Heart right ventricle (tissue), 16 donors: ENCODE measurements at regions not wholly inside any gene's neighbourhood (a gene's known extent, or its start where the extent isn't known, plus 50 kb on each side); places are given as distances from the start of the nearest gene placed in this dataset.

Experiments
- ATAC-seq, 8 donors: fragments of 200-7000 bp; cut with Tn5 transposase; one replicate each; pipeline ENCODE4 v1.9.1; 2020; ENCODE audit warnings: mild to moderate bottlenecking in 8 of 8, moderate library complexity in 8 of 8, moderate number of reproducible peaks in 1 of 8
- DNase-seq, 2 donors: peaks; one replicate each; pipeline ENCODE4 v3.0.0-alpha.2; 2020
- H3K27ac ChIP-seq, 10 donors: fragments of 200-600 bp; sonication (generic) in 2 of 10; one replicate each; pipeline versions ENCODE4 v1.5.0 to v1.8.0; 2020 to 2022; ENCODE audit warnings: mild to moderate bottlenecking in 3 of 10
- H3K27me3 ChIP-seq, 7 donors: fragments of 200-600 bp; one replicate each; pipeline ENCODE4 v1.8.0; 2021 to 2022; ENCODE audit warnings: mild to moderate bottlenecking in 2 of 7
- H3K36me3 ChIP-seq, 9 donors: fragments of 200-600 bp; sonication (generic) in 1 of 9; one replicate each; pipeline versions ENCODE4 v1.5.0 to v1.8.0; 2020 to 2022; ENCODE audit warnings: mild to moderate bottlenecking in 2 of 9
- H3K4me1 ChIP-seq, 9 donors: fragments of 200-600 bp; sonication (generic) in 1 of 9; one replicate each; pipeline versions ENCODE4 v1.5.0 to v1.8.0; 2020 to 2022; ENCODE audit warnings: mild to moderate bottlenecking in 4 of 9
- H3K4me3 ChIP-seq, 10 donors: fragments of 200-600 bp; sonication (generic) in 2 of 10; one replicate each; pipeline versions ENCODE4 v1.5.0 to v1.8.0; 2020 to 2022; ENCODE audit warnings: mild to moderate bottlenecking in 7 of 10, moderate library complexity in 2 of 10
- H3K9me3 ChIP-seq, 11 donors: fragments of 200-600 bp in 10 of 11; sonication (generic) in 2 of 11; one replicate each; pipeline versions ENCODE4 v1.5.0 to v1.8.0; 2013 to 2022; ENCODE audit warnings: mild to moderate bottlenecking in 2 of 11, control low read depth in 1 of 11, moderate library complexity in 1 of 11
- CTCF ChIP-seq, 9 donors: fragments of 200-600 bp; sonication (generic) in 2 of 9; IDR thresholded peaks; one replicate each; pipeline versions ENCODE4 v1.5.0 to v1.8.0; 2021 to 2022; ENCODE audit warnings: antibody characterized with exemption in 9 of 9, mild to moderate bottlenecking in 5 of 9, moderate library complexity in 1 of 9
- WGBS, 2 donors: extraction: QIAGEN DNeasy Blood & Tissue Kit; methylation state at CpG; one replicate each; pipeline ENCODE4 v1.1.7; 2013; ENCODE audit warnings: inconsistent platforms in 1 of 2; 5-methylcytosine and 5-hydroxymethylcytosine counted together
- intact Hi-C, 10 donors: fragments of 100-400 bp; cut with DNase I; formaldehyde crosslinking; loops; one replicate each; pipeline versions ENCODE4 v1.11.1 to v1.14.2; 2022
- donor health status: Arrhythmogenic right ventricular cardiomyopathy.
- donor health status: ischemic (EF 13 %, LVEDD 7.1; RV severe dilation, severe dysfunction).
- donor health status: healthy with polysubstance abuse.
- donor health status: DM: no; HTN: yes; CAD: no.
- donor health status: DM: no; HTN: no; CAD: no.
- donor health status: ischemic (EF 25% LVEDD 6.9; RV normal size, moderate dysfunction).
- donor health status: ischemic (EF 25% LVEDD 5.7; RV mildly dilated, moderate dysfunction).
- donor health status: healthy.
- donor health status: DM: yes; HTN: yes; CAD: no.
- donor health status: Ischemic cardiomyopathy.
- donor health status: ischemic (EF 35%, LVEDD 5.7; RV mildly dilated, moderate dysfunction).
- donor health status: nonischemic (EF 11% LVEDD 7.7; RV severe dilation, severe dysfunction).
- donor health status: DM: yes; HTN: yes; CAD: no.
- donor health status: PGD.
- donor health status: ischemic (EF 29% LVEDD 5.4; RV normal size, mild dysfunction).
- donor health status: nonischemic (EF 23%, LVEDD 6.1; RV moderate dilation, normal function).

- WGBS, 2 donors, result 91 to 93% methylated on average over 8 of the region's 8 CpGs
- ATAC-seq (no peak), DNase-seq (no peak)
- intact Hi-C loops, result no loop called here
- Histone ChIP-seq H3K36me3 (no peaks in the 10 kb centered on the region), H3K4me1 (peaks cover 0 to 7% (median 0%) of the 10 kb centered on the region in 9 donors), H3K4me3 (no peak overlapping the region), H3K27me3 (no peaks in the 10 kb centered on the region), H3K9me3 (no peaks in the 10 kb centered on the region), H3K27ac (no peak overlapping the region)
- TF ChIP-seq CTCF (IDR thresholded peaks at IDR 0.05), result no peak
Observed at GRCh38 chr7:116148626-116149025, 61.7 kb upstream of the TES start.

DNA sequence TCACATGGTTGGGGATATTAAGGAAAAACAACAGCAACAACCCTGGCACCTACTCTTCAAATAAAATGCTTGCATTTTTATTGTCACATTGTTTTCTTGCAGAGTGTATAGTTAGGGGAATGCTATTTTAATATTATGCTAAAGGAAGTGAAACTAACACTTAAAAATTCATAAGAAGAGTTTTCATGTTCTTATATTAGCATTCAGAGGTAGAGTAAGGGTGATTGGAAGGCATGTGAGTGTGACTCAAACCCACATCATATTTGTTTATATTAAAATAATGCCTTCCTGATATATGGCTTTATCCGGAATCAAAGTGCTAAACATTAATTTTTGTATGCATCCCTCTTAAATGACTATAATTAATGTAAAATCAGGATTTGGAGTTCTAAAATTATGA, 59.8 kb upstream of the TES start:
- WGBS, 2 donors, result 82 to 86% methylated on average over 1 of the region's 1 CpG
- Histone ChIP-seq H3K27ac (no peak overlapping the region), H3K27me3 (no peaks in the 10 kb centered on the region), H3K4me3 (no peak overlapping the region), H3K36me3 (no peaks in the 10 kb centered on the region), H3K9me3 (no peaks in the 10 kb centered on the region), H3K4me1 (peaks cover 0 to 7% (median 0%) of the 10 kb centered on the region in 9 donors)
- intact Hi-C loops, result no loop called here
- ATAC-seq (no peak), DNase-seq (no peak)
- TF ChIP-seq CTCF (IDR thresholded peaks at IDR 0.05), result no peak

- no peak for TF ChIP-seq CTCF (IDR thresholded peaks at IDR 0.05)
- ATAC-seq (no peak), DNase-seq (no peak)
- Histone ChIP-seq H3K9me3 (no peaks in the 10 kb centered on the region), H3K36me3 (no peaks in the 10 kb centered on the region), H3K4me1 (peaks cover 0 to 7% (median 0%) of the 10 kb centered on the region in 9 donors), H3K27me3 (no peaks in the 10 kb centered on the region), H3K4me3 (no peak overlapping the region), H3K27ac (no peak overlapping the region)
- WGBS, 2 donors, result 96 to 100% methylated on average over 2 of the region's 2 CpGs
- intact Hi-C loops, result no loop called here
Observed at GRCh38 chr7:116152276-116152675, 58.1 kb upstream of the TES start.

DNA sequence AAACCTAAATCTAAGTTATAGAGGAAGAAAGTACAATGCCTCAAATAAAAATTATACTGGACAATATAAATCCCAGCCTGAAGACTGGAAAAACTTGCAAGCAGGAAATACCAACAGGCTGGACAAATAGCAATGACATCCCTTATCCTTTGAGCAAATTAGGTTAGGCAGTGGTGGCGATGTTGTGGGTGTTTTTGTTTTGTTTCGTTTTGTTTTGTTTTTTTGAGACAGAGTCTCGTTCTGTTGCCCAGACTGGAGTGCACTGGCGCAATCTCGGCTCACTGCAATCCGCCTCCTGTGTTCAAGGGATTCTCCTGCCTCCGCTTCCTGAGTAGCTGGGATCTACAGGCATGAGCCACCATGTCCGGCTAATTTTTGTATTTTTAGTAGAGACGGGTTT, 57.3 kb upstream of the TES start:
- DNase-seq (no peak), ATAC-seq (no peak)
- no peak for TF ChIP-seq CTCF (IDR thresholded peaks at IDR 0.05)
- Histone ChIP-seq H3K4me3 (no peak overlapping the region), H3K27ac (no peak overlapping the region), H3K27me3 (no peaks in the 10 kb centered on the region), H3K9me3 (no peaks in the 10 kb centered on the region), H3K36me3 (no peaks in the 10 kb centered on the region), H3K4me1 (peaks cover 0 to 7% (median 0%) of the 10 kb centered on the region in 9 donors)
- intact Hi-C loops, result no loop called here
- WGBS, 2 donors, result 79 to 88% methylated on average over 9 of the region's 9 CpGs
